Heart right ventricle (tissue), 16 donors: ENCODE measurements at regions not wholly inside any gene's neighbourhood (a gene's known extent, or its start where the extent isn't known, plus 50 kb on each side); places are given as distances from the start of the nearest gene placed in this dataset.

ENCODE experiments used
- ATAC-seq, 8 donors: fragments of 200-7000 bp; cut with Tn5 transposase; one replicate each; pipeline ENCODE4 v1.9.1; 2020; ENCODE audit warnings: mild to moderate bottlenecking in 8 of 8, moderate library complexity in 8 of 8, moderate number of reproducible peaks in 1 of 8
- DNase-seq, 2 donors: peaks; one replicate each; pipeline ENCODE4 v3.0.0-alpha.2; 2020
- H3K27ac ChIP-seq, 10 donors: fragments of 200-600 bp; sonication (generic) in 2 of 10; one replicate each; pipeline versions ENCODE4 v1.5.0 to v1.8.0; 2020 to 2022; ENCODE audit warnings: mild to moderate bottlenecking in 3 of 10
- H3K27me3 ChIP-seq, 7 donors: fragments of 200-600 bp; one replicate each; pipeline ENCODE4 v1.8.0; 2021 to 2022; ENCODE audit warnings: mild to moderate bottlenecking in 2 of 7
- H3K36me3 ChIP-seq, 9 donors: fragments of 200-600 bp; sonication (generic) in 1 of 9; one replicate each; pipeline versions ENCODE4 v1.5.0 to v1.8.0; 2020 to 2022; ENCODE audit warnings: mild to moderate bottlenecking in 2 of 9
- H3K4me1 ChIP-seq, 9 donors: fragments of 200-600 bp; sonication (generic) in 1 of 9; one replicate each; pipeline versions ENCODE4 v1.5.0 to v1.8.0; 2020 to 2022; ENCODE audit warnings: mild to moderate bottlenecking in 4 of 9
- H3K4me3 ChIP-seq, 10 donors: fragments of 200-600 bp; sonication (generic) in 2 of 10; one replicate each; pipeline versions ENCODE4 v1.5.0 to v1.8.0; 2020 to 2022; ENCODE audit warnings: mild to moderate bottlenecking in 7 of 10, moderate library complexity in 2 of 10
- H3K9me3 ChIP-seq, 11 donors: fragments of 200-600 bp in 10 of 11; sonication (generic) in 2 of 11; one replicate each; pipeline versions ENCODE4 v1.5.0 to v1.8.0; 2013 to 2022; ENCODE audit warnings: mild to moderate bottlenecking in 2 of 11, control low read depth in 1 of 11, moderate library complexity in 1 of 11
- WGBS, 2 donors: extraction: QIAGEN DNeasy Blood & Tissue Kit; methylation state at CpG; one replicate each; pipeline ENCODE4 v1.1.7; 2013; ENCODE audit warnings: inconsistent platforms in 1 of 2; 5-methylcytosine and 5-hydroxymethylcytosine counted together
- intact Hi-C, 10 donors: fragments of 100-400 bp; cut with DNase I; formaldehyde crosslinking; loops; one replicate each; pipeline versions ENCODE4 v1.11.1 to v1.14.2; 2022
- TF ChIP-seq, protein P1 (sequence below), 9 donors: fragments of 200-600 bp; sonication (generic) in 2 of 9; IDR thresholded peaks; one replicate each; pipeline versions ENCODE4 v1.5.0 to v1.8.0; 2021 to 2022; ENCODE audit warnings: antibody characterized with exemption in 9 of 9, mild to moderate bottlenecking in 5 of 9, moderate library complexity in 1 of 9
- donor health status: Arrhythmogenic right ventricular cardiomyopathy.
- donor health status: ischemic (EF 13 %, LVEDD 7.1; RV severe dilation, severe dysfunction).
- donor health status: healthy with polysubstance abuse.
- donor health status: DM: no; HTN: yes; CAD: no.
- donor health status: DM: no; HTN: no; CAD: no.
- donor health status: ischemic (EF 25% LVEDD 6.9; RV normal size, moderate dysfunction).
- donor health status: ischemic (EF 25% LVEDD 5.7; RV mildly dilated, moderate dysfunction).
- donor health status: healthy.
- donor health status: DM: yes; HTN: yes; CAD: no.
- donor health status: Ischemic cardiomyopathy.
- donor health status: ischemic (EF 35%, LVEDD 5.7; RV mildly dilated, moderate dysfunction).
- donor health status: nonischemic (EF 11% LVEDD 7.7; RV severe dilation, severe dysfunction).
- donor health status: DM: yes; HTN: yes; CAD: no.
- donor health status: PGD.
- donor health status: ischemic (EF 29% LVEDD 5.4; RV normal size, mild dysfunction).
- donor health status: nonischemic (EF 23%, LVEDD 6.1; RV moderate dilation, normal function).

GRCh38 chr2:183227176-183227575, 102.9 kb downstream of the NUP35 start:
- no peak for DNase-seq
- WGBS, 2 donors: 42 to 54% methylated on average over 1 of the region's 1 CpG
- TF ChIP-seq, protein P1, sequence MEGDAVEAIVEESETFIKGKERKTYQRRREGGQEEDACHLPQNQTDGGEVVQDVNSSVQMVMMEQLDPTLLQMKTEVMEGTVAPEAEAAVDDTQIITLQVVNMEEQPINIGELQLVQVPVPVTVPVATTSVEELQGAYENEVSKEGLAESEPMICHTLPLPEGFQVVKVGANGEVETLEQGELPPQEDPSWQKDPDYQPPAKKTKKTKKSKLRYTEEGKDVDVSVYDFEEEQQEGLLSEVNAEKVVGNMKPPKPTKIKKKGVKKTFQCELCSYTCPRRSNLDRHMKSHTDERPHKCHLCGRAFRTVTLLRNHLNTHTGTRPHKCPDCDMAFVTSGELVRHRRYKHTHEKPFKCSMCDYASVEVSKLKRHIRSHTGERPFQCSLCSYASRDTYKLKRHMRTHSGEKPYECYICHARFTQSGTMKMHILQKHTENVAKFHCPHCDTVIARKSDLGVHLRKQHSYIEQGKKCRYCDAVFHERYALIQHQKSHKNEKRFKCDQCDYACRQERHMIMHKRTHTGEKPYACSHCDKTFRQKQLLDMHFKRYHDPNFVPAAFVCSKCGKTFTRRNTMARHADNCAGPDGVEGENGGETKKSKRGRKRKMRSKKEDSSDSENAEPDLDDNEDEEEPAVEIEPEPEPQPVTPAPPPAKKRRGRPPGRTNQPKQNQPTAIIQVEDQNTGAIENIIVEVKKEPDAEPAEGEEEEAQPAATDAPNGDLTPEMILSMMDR (IDR thresholded peaks at IDR 0.05): no peak
- Histone ChIP-seq H3K27me3 (no peaks in the 10 kb centered on the region), H3K9me3 (no peaks in the 10 kb centered on the region), H3K27ac (no peak overlapping the region), H3K4me3 (no peak overlapping the region), H3K36me3 (no peaks in the 10 kb centered on the region), H3K4me1 (peaks cover 0 to 7% (median 0%) of the 10 kb centered on the region in 9 donors)
- no peak for ATAC-seq
- intact Hi-C loops: no loop called here

DNA sequence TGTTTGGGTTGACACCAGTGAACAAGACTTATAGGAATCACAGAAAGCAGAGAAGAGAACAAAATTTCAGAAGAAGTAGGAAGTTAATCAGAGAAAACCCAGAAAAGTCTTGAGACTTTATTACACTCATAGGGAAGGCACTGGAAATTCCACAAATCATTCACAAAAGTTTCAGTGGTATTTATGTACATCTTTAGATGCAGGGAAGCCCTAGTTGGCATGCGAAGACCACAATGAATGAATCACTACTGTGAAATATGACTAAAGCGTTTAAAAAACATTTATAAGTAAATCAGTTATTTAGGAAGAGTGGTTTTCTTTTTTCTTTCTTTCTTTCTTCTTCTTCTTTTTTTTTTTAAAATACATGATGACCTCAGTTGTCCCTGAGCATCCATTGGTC, 105.1 kb downstream of the NUP35 start:
- DNase-seq (no peak), ATAC-seq (no peak)
- TF ChIP-seq, protein P1 (IDR thresholded peaks at IDR 0.05): no peak
- H3K36me3 ChIP-seq: no peaks in the 10 kb centered on the region
- no peak overlapping the region for H3K27ac ChIP-seq
- H3K4me1 ChIP-seq: peaks cover 0 to 7% (median 0%) of the 10 kb centered on the region in 9 donors
- no peaks in the 10 kb centered on the region for H3K9me3 ChIP-seq
- H3K4me3 ChIP-seq: no peak overlapping the region
- WGBS, 2 donors: 93 to 96% methylated on average over 2 of the region's 2 CpGs
- intact Hi-C loops: no loop called here
- H3K27me3 ChIP-seq: no peaks in the 10 kb centered on the region

GRCh38 chr2:183232161-183232865, 108.1 kb downstream of the NUP35 start:
- no peak for ATAC-seq
- Histone ChIP-seq H3K36me3 (no peaks in the 10 kb centered on the region), H3K4me3 (no peak overlapping the region), H3K4me1 (peaks cover 0 to 2% (median 0%) of the 10 kb centered on the region in 9 donors), H3K27ac (no peak overlapping the region), H3K9me3 (no peaks in the 10 kb centered on the region), H3K27me3 (no peaks in the 10 kb centered on the region)
- WGBS, 2 donors: 76 to 92% methylated on average over 1 of the region's 1 CpG
- DNase-seq: no peak
- TF ChIP-seq, protein P1 (IDR thresholded peaks at IDR 0.05): no peak
- intact Hi-C loops: no loop called here

- no peak overlapping the region for H3K27ac ChIP-seq
- peak in 1 of 8 donors; percentile 62 for ATAC-seq
- no peaks in the 10 kb centered on the region for H3K27me3 ChIP-seq
- TF ChIP-seq, protein P1 (IDR thresholded peaks at IDR 0.05): no peak
- peaks cover 0 to 4% (median 0%) of the 10 kb centered on the region in 9 donors for H3K4me1 ChIP-seq
- no peak for DNase-seq
- H3K4me3 ChIP-seq: no peak overlapping the region
- 23 to 28% methylated on average over 3 of the region's 3 CpGs for WGBS, 2 donors
- intact Hi-C loops: no loop called here
- H3K9me3 ChIP-seq: no peaks in the 10 kb centered on the region
- H3K36me3 ChIP-seq: no peaks in the 10 kb centered on the region
Observed at GRCh38 chr2:183242937-183243336, 118.7 kb downstream of the NUP35 start.
